ENCODE measurements at regions not wholly inside any gene's neighbourhood (a gene's known extent, or its start where the extent isn't known, plus 50 kb on each side); places are given as distances from the start of the nearest gene placed in this dataset.
A peak's percentile ranks its signal among the peaks of the same experiment; 100 is the strongest.

DNA sequence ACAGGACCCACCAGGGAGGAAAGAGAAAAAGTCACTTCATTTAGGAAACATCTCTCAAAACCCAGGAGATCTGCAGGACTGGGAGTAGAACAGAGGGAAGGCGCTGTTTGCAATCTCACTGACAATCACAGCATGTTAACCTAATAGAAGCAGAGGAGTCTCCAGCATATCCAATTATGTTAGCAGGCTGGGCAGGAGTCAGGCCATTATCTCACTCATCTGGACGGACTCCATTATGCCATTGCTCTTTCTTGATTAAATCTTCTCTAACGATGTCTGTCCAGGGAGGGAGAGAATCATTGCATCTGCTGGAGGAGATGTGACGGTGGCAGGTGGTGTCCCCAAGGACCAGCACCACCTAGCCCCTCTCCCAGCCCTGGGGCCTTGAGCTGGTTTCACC is 203.8 kb upstream of the SFSWAP start:
- H3K4me3 ChIP-seq (ENCODE audit: low read depth, low read length) = no peak overlapping the region
- H3K9me3 ChIP-seq = no peaks in the 10 kb centered on the region
- peaks cover 7% of the 10 kb centered on the region for H3K4me1 ChIP-seq
- TF ChIP-seq, protein P1, sequence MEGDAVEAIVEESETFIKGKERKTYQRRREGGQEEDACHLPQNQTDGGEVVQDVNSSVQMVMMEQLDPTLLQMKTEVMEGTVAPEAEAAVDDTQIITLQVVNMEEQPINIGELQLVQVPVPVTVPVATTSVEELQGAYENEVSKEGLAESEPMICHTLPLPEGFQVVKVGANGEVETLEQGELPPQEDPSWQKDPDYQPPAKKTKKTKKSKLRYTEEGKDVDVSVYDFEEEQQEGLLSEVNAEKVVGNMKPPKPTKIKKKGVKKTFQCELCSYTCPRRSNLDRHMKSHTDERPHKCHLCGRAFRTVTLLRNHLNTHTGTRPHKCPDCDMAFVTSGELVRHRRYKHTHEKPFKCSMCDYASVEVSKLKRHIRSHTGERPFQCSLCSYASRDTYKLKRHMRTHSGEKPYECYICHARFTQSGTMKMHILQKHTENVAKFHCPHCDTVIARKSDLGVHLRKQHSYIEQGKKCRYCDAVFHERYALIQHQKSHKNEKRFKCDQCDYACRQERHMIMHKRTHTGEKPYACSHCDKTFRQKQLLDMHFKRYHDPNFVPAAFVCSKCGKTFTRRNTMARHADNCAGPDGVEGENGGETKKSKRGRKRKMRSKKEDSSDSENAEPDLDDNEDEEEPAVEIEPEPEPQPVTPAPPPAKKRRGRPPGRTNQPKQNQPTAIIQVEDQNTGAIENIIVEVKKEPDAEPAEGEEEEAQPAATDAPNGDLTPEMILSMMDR (IDR thresholded peaks at IDR 0.05; ENCODE audit: low read depth, low read length) = no peak
- no peaks in the 10 kb centered on the region for H3K27me3 ChIP-seq
- DNase-seq = peak; percentile 51
- H3K36me3 ChIP-seq = no peaks in the 10 kb centered on the region

DNA sequence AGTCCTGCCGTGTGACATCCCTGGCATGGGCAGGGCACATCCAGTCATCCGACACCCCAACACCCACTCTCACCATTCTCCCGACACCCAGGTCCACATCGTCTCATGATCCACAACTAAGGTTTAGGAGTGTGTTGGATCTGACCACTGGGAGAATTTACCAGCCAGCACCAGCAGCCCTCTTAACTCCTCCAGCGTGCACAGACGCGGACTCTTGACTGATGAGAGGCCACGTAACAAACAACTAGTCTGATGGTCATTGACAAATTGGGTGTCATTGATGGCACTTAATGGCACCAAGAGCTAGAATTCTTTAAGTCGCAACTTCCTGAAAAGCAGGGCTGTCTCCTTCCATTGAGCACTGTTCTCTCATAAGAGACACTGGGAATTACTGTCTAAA is 203.0 kb upstream of the SFSWAP start:
- TF ChIP-seq, protein P1 (IDR thresholded peaks at IDR 0.05; ENCODE audit: low read depth, low read length) = no peak
- no peaks in the 10 kb centered on the region for H3K36me3 ChIP-seq
- H3K4me1 ChIP-seq = peaks cover 7% of the 10 kb centered on the region
- no peaks in the 10 kb centered on the region for H3K9me3 ChIP-seq
- no peaks in the 10 kb centered on the region for H3K27me3 ChIP-seq
- DNase-seq = no peak
- H3K4me3 ChIP-seq (ENCODE audit: low read depth, low read length) = no peak overlapping the region

DNA sequence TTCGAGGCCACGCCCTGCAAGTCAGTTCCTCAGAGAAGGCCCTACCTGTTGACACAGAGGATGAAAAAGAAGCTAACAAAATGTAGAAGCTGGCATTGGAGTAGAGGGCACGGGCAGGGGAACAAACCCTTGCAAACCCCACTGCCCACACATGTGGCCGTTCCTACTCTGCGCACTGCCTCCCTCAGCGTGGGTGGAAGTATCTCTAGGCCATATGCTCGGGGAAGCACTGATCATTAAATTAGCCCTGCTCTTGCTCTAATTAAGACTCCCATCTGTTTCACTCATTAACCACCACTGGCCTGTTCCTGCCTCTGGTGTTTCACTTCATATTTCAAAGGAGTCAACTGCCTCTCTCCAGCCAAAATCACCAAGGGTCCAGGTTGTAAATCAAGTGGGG is 201.2 kb upstream of the SFSWAP start:
- TF ChIP-seq, protein P1 (IDR thresholded peaks at IDR 0.05; ENCODE audit: low read depth, low read length) = no peak
- H3K36me3 ChIP-seq = no peaks in the 10 kb centered on the region
- H3K4me1 ChIP-seq = peaks cover 7% of the 10 kb centered on the region
- no peak overlapping the region for H3K4me3 ChIP-seq (ENCODE audit: low read depth, low read length)
- DNase-seq = no peak
- no peaks in the 10 kb centered on the region for H3K27me3 ChIP-seq
- no peaks in the 10 kb centered on the region for H3K9me3 ChIP-seq

DNA sequence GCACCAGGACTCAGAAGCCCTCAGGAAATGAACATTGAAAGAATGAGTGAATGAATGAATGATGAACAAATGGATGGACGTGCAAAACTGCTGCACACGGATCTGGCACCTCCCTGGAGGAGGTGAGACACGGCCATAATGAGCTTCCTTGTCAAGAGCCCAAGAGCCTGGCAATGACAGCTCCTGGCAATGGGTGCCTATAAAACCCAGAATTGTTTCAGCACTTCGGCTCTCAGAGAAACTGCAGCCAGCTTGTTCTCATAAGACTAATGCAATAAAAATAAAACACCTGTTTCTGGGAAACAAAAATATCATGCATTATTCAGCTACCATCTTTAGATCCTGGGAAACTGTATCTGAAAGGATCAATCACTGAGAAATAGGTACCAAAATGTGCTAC is 200.5 kb upstream of the SFSWAP start:
- H3K4me1 ChIP-seq = peaks cover 7% of the 10 kb centered on the region
- no peaks in the 10 kb centered on the region for H3K9me3 ChIP-seq
- no peaks in the 10 kb centered on the region for H3K36me3 ChIP-seq
- H3K27me3 ChIP-seq = no peaks in the 10 kb centered on the region
- H3K4me3 ChIP-seq (ENCODE audit: low read depth, low read length) = no peak overlapping the region
- DNase-seq = no peak
- TF ChIP-seq, protein P1 (IDR thresholded peaks at IDR 0.05; ENCODE audit: low read depth, low read length) = no peak

DNA sequence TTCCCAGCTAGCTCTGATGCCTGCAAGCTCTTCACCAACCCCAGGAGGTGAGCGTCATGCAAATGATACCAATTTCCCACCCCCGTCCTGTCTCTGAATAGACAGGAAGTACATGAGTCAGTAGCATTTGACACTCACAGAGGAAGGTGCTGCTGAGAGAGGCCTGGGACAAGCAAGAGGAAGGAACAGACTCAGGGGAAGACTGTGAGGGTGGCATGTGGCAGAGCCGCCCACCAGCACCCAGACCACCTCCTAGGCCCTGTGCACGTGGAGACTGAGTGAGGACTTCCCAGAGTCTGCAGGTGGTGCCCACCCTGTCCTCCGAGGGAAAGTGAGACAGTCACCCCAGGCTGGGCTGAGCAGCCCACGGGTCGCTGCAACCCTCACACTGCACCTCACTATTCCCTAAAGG is 199.5 kb upstream of the SFSWAP start:
- DNase-seq = no peak
- H3K9me3 ChIP-seq = no peaks in the 10 kb centered on the region
- no peaks in the 10 kb centered on the region for H3K27me3 ChIP-seq
- no peak overlapping the region for H3K4me3 ChIP-seq (ENCODE audit: low read depth, low read length)
- H3K4me1 ChIP-seq = peaks cover 7% of the 10 kb centered on the region
- no peaks in the 10 kb centered on the region for H3K36me3 ChIP-seq
- TF ChIP-seq, protein P1 (IDR thresholded peaks at IDR 0.05; ENCODE audit: low read depth, low read length) = no peak

DNA sequence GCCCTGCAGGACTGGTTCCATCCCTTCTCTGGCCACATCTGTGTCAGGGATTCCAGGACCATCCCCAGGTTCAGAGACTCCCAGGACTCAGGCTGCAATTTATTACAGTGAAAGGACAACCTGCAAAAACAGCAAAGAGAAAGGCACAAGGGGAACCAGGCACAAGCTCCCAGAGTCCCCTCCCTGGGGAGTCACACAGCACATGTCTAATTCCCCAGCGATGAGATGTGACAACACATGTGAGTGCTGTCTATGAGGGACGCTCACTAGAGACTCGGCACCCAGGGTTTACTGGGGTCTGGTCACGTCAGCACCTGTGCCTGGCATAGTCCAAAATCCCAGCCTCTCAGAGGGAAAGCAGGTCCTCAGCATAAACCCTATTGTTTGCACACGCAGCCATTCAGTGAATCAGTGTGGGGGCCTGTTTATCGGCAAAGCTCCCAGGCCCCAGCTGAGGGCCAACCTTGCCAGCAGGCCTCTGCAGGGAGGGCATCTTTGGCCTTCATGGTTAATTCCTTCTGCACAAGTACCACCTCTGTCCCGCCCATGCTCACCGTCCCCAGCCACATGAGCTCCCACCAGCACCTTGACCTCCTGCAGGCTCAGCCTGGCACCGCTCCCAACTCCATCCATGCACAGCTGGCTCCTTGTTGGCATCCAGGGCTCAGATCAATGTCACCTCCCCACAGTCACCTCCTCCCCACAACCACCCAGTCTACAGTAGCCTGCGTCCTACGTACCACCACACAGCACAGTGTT is 198.9 kb upstream of the SFSWAP start:
- H3K4me3 ChIP-seq (ENCODE audit: low read depth, low read length) = no peak overlapping the region
- no peaks in the 10 kb centered on the region for H3K36me3 ChIP-seq
- DNase-seq = peak; percentile 25
- no peaks in the 10 kb centered on the region for H3K9me3 ChIP-seq
- peaks cover 7% of the 10 kb centered on the region for H3K4me1 ChIP-seq
- no peaks in the 10 kb centered on the region for H3K27me3 ChIP-seq
- TF ChIP-seq, protein P1 (IDR thresholded peaks at IDR 0.05; ENCODE audit: low read depth, low read length) = no peak

Measured in BE2C (cell line).